ENCODE measurements at regions not wholly inside any gene's neighbourhood (a gene's known extent, or its start where the extent isn't known, plus 50 kb on each side); places are given as distances from the start of the nearest gene placed in this dataset.

GRCh38 chr4:30555775-30556174, 164.4 kb upstream of the PCDH7 start:
- Mint-ChIP-seq H3K27me3 (no peaks in the 10 kb centered on the region), H3K9me3 (ENCODE audit: insufficient read depth) (peaks cover 4% of the 10 kb centered on the region), H3K4me1 (no peaks in the 10 kb centered on the region), H3K27ac (no peak overlapping the region), H3K4me3 (no peak overlapping the region)
- no peak overlapping the region for H3K4me2 ChIP-seq (replicated peaks; ENCODE audit: low read depth, low read length, poor library complexity, severe bottlenecking)
- H2AFZ ChIP-seq (ENCODE audit: insufficient read depth, low read depth, low read length, poor library complexity, severe bottlenecking): no peak overlapping the region
- peaks cover 0 to 6% (median 0%) of the 10 kb centered on the region in 3 donors for H3K9me3 ChIP-seq (ENCODE audit: control extremely low read depth in 1 of 3, control insufficient read depth in 2 of 3, insufficient read depth in 1 of 3, low read length in 2 of 3)
- no peaks in the 10 kb centered on the region for H4K20me1 ChIP-seq (ENCODE audit: control insufficient read depth, insufficient read depth, low read length, poor library complexity, severe bottlenecking)
- TF ChIP-seq EZH2 (IDR thresholded peaks at IDR 0.05; ENCODE audit: borderline replicate concordance, insufficient read depth, low read depth, low read length, poor library complexity, severe bottlenecking): no peak
- no peak for TF ChIP-seq CTCF (IDR thresholded peaks at IDR 0.05)
- POLR2A ChIA-PET: no interaction called here
- no peaks in the 10 kb centered on the region for H3K79me2 ChIP-seq (ENCODE audit: control insufficient read depth, insufficient read depth, low read length)
- intact Hi-C loops (cut with micrococcal nuclease): no loop called here
- H3K9ac ChIP-seq (ENCODE audit: low read length): no peak overlapping the region
- CTCF ChIA-PET: no interaction called here
- WGBS (ENCODE audit: insufficient coverage): no CpG with 5 or more reads among the region's 1 CpG
- no peaks in the 10 kb centered on the region for H3K27me3 ChIP-seq (replicated peaks in 1 of 4; ENCODE audit: control extremely low read depth in 1 of 4, control insufficient read depth in 3 of 4, insufficient read depth in 4 of 4, low read length in 3 of 4)
- H3K36me3 ChIP-seq (replicated peaks in 1 of 2; ENCODE audit: control extremely low read depth in 1 of 2, control insufficient read depth in 1 of 2, extremely low read depth in 1 of 2, insufficient read depth in 2 of 2, low read length in 1 of 2): no peaks in the 10 kb centered on the region
- H3K4me1 ChIP-seq (ENCODE audit: control insufficient read depth in 2 of 2, insufficient read depth in 2 of 2, low read length in 2 of 2): no peaks in the 10 kb centered on the region
- no peak overlapping the region for H3K4me3 ChIP-seq (ENCODE audit: control extremely low read depth in 1 of 5, extremely low read depth in 1 of 5, insufficient read depth in 1 of 5, low read depth in 2 of 5, low read length in 4 of 5)
- no peak for DNase-seq
- H3K27ac ChIP-seq (ENCODE audit: low read length in 2 of 2): no peak overlapping the region
- no peak for ATAC-seq (ENCODE audit: low read depth)

- Histone ChIP-seq H3K9ac (ENCODE audit: low read length) (no peak overlapping the region), H4K20me1 (ENCODE audit: control insufficient read depth, insufficient read depth, low read length, poor library complexity, severe bottlenecking) (no peaks in the 10 kb centered on the region), H3K27ac (ENCODE audit: low read length in 2 of 2) (no peak overlapping the region), H3K9me3 (ENCODE audit: control extremely low read depth in 1 of 3, control insufficient read depth in 2 of 3, insufficient read depth in 1 of 3, low read length in 2 of 3) (no peaks in the 10 kb centered on the region), H3K36me3 (replicated peaks in 1 of 2; ENCODE audit: control extremely low read depth in 1 of 2, control insufficient read depth in 1 of 2, extremely low read depth in 1 of 2, insufficient read depth in 2 of 2, low read length in 1 of 2) (no peaks in the 10 kb centered on the region), H3K4me1 (ENCODE audit: control insufficient read depth in 2 of 2, insufficient read depth in 2 of 2, low read length in 2 of 2) (no peaks in the 10 kb centered on the region), H3K79me2 (ENCODE audit: control insufficient read depth, insufficient read depth, low read length) (no peaks in the 10 kb centered on the region), H2AFZ (ENCODE audit: insufficient read depth, low read depth, low read length, poor library complexity, severe bottlenecking) (no peak overlapping the region), H3K4me3 (ENCODE audit: control extremely low read depth in 1 of 5, extremely low read depth in 1 of 5, insufficient read depth in 1 of 5, low read depth in 2 of 5, low read length in 4 of 5) (no peak overlapping the region), H3K27me3 (replicated peaks in 1 of 4; ENCODE audit: control extremely low read depth in 1 of 4, control insufficient read depth in 3 of 4, insufficient read depth in 4 of 4, low read length in 3 of 4) (no peaks in the 10 kb centered on the region), H3K4me2 (replicated peaks; ENCODE audit: low read depth, low read length, poor library complexity, severe bottlenecking) (no peak overlapping the region)
- peaks cover 9% of the 10 kb centered on the region for H3K9me3 Mint-ChIP-seq (ENCODE audit: insufficient read depth)
- DNase-seq (no peak), ATAC-seq (ENCODE audit: low read depth) (no peak)
- intact Hi-C loops (cut with micrococcal nuclease): no loop called here
- ChIA-PET POLR2A (no interaction called here), CTCF (no interaction called here)
- H3K27me3 Mint-ChIP-seq: no peaks in the 10 kb centered on the region
- no peak overlapping the region for H3K4me3 Mint-ChIP-seq
- no peak overlapping the region for H3K27ac Mint-ChIP-seq
- WGBS (ENCODE audit: insufficient coverage): 70% methylated on average over 3 of the region's 4 CpGs
- no peaks in the 10 kb centered on the region for H3K4me1 Mint-ChIP-seq
- TF ChIP-seq CTCF (IDR thresholded peaks at IDR 0.05): no peak
- TF ChIP-seq EZH2 (IDR thresholded peaks at IDR 0.05; ENCODE audit: borderline replicate concordance, insufficient read depth, low read depth, low read length, poor library complexity, severe bottlenecking): no peak
Measured at GRCh38 chr4:30559481-30559880, 160.7 kb upstream of the PCDH7 start.

Data from B cell (primary cell).